PC-3 (cell line): ENCODE measurements at regions not wholly inside any gene's neighbourhood (a gene's known extent, or its start where the extent isn't known, plus 50 kb on each side); places are given as distances from the start of the nearest gene placed in this dataset.
A peak's percentile ranks its signal among the peaks of the same experiment; 100 is the strongest.
"Not testable (repeated sequence)": the region's sequence is repeated elsewhere in the genome, so short reads cannot be mapped to it uniquely, and the experiment has no call there.

Experiments
- ATAC-seq: fragments of 200-7000 bp; cut with Tn5 transposase; 2 replicates; pipeline ENCODE4 v1.9.1; 2020; ENCODE audit warnings: mild to moderate bottlenecking, moderate library complexity
- BruUV-seq: library from RNA; stranded (reverse); fragments of 400-500 nt; replicated peaks from 2 replicates; lab custom pipeline; 2021; lab: Mats Ljungman, UMichigan
- CTCF ChIA-PET: fragments of 300-600 bp; sonication (Branson Sonifier 250); formaldehyde crosslinking; loops from one replicate; lab custom pipeline; 2022; ENCODE audit warnings: antibody characterized with exemption; lab: Charles Lee
- POLR2A ChIA-PET: fragments of 300-600 bp; sonication (Branson Sonifier 250); formaldehyde crosslinking; loops from one replicate; lab custom pipeline; 2022; ENCODE audit warnings: antibody characterized with exemption; ENCODE audit not compliant: unreplicated experiment; lab: Charles Lee
- DNase-seq: peaks from one replicate; pipeline ENCODE4 v3.0.0-alpha.2; 2015
- H2AFZ ChIP-seq: fragments of 300-600 bp; sonication (generic); 2 replicates; pipeline ENCODE4 v1.6.0; 2016; ENCODE audit warnings: antibody characterized with exemption, low read length
- H3F3A ChIP-seq: fragments of 300-600 bp; sonication (generic); one replicate; pipeline ENCODE4 v1.6.0; 2017; ENCODE audit warnings: antibody characterized with exemption, low read length, control low read depth, mild to moderate bottlenecking; ENCODE audit not compliant: unreplicated experiment
- H3K27ac ChIP-seq: fragments of 300-600 bp; sonication (generic); 2 replicates; pipeline ENCODE4 v1.5.1; 2016; ENCODE audit warnings: mild to moderate bottlenecking, low read length
- H3K27me3 ChIP-seq: fragments of 300-600 bp; sonication (generic); 2 replicates; pipeline ENCODE4 v1.6.1; 2016; ENCODE audit warnings: low read length, mixed read lengths
- H3K36me3 ChIP-seq: fragments of 300-600 bp; sonication (generic); 2 replicates; pipeline ENCODE4 v1.6.1; 2016; ENCODE audit warnings: low read depth, mixed run types, low read length, mixed read lengths
- H3K4me1 ChIP-seq: fragments of 300-600 bp; sonication (generic); 2 replicates; pipeline ENCODE4 v1.5.1; 2016; ENCODE audit warnings: low read length; ENCODE audit not compliant: insufficient read depth
- H3K4me2 ChIP-seq: fragments of 300-600 bp; sonication (generic); 2 replicates; pipeline ENCODE4 v1.6.0; 2016; ENCODE audit warnings: low read length
- H3K4me3 ChIP-seq: fragments of 300-600 bp; sonication (generic); 2 replicates; pipeline ENCODE4 v1.5.1; 2016; ENCODE audit warnings: mild to moderate bottlenecking, low read length, mixed read lengths
- H3K79me2 ChIP-seq: fragments of 300-600 bp; sonication (generic); 2 replicates; pipeline ENCODE4 v1.6.1; 2017; ENCODE audit warnings: low read length, mixed read lengths
- H3K9ac ChIP-seq: fragments of 300-600 bp; sonication (generic); 2 replicates; pipeline ENCODE4 v1.6.0; 2016; ENCODE audit warnings: mild to moderate bottlenecking, low read length
- H3K9me2 ChIP-seq: fragments of 300-600 bp; sonication (generic); replicated peaks from 2 replicates; pipeline ENCODE4 v1.6.1; 2016; ENCODE audit warnings: mixed run types, low read length, mixed read lengths
- H3K9me3 ChIP-seq: fragments of 300-600 bp; sonication (generic); 2 replicates; pipeline ENCODE4 v1.6.1; 2016; ENCODE audit warnings: low read length, mixed read lengths
- H4K20me1 ChIP-seq: fragments of 300-600 bp; sonication (generic); 2 replicates; pipeline ENCODE4 v1.6.1; 2016; ENCODE audit warnings: low read length, mixed read lengths
- CTCF ChIP-seq: fragments of 300-600 bp; sonication (generic); conservative IDR thresholded peaks from 2 replicates; pipeline ENCODE4 v1.5.1; 2017; ENCODE audit warnings: antibody characterized with exemption, low read depth, mild to moderate bottlenecking, low read length
- EZH2 ChIP-seq: fragments of 300-600 bp; sonication (generic); IDR thresholded peaks from one replicate; pipeline ENCODE4 v1.6.1; 2017; ENCODE audit warnings: antibody characterized with exemption, mild to moderate bottlenecking, low read length; ENCODE audit not compliant: unreplicated experiment
- EZH2phosphoT487 ChIP-seq: fragments of 300-600 bp; sonication (generic); IDR thresholded peaks from 2 replicates; pipeline ENCODE4 v1.6.1; 2018; ENCODE audit warnings: mild to moderate bottlenecking, antibody characterized with exemption, low read length, borderline replicate concordance
- intact Hi-C: fragments of 100-400 bp; cut with micrococcal nuclease; formaldehyde crosslinking; loops from 2 replicates; pipeline ENCODE4 v1.9.0; 2023

DNA sequence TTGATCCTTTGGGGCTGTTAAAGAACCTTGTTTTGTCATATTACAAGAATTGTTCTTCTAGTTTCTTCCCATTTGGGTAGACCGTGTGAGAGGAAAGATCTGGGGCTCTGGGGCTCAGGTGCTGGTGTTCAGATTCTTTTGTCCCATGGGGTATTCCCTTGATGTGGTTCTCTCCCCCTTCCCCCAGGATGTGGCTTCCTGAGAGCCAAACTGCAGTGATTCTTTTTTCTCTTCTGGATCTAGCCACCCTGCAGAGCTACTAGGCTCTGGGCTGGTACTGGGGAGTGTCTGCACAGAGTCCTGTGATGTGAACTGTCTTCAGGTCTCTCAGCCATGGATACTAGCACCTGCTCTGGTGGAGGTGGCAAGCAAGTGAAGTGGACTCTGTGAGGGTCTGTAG lies 480.5 kb upstream of the MAN1A1 start:
- peak overlapping the region; percentile 71 for H3K4me2 ChIP-seq
- H3F3A ChIP-seq: no peaks in the 10 kb centered on the region
- H3K36me3 ChIP-seq: no peaks in the 10 kb centered on the region
- 0 out of 2 replicates have a peak overlapping the region, but pooled peaks have one; percentile 50 for H2AFZ ChIP-seq
- H3K4me3 ChIP-seq: no peak overlapping the region
- ATAC-seq: no peak; the same call in 1 of the 2 replicates
- no peaks in the 10 kb centered on the region for H3K27me3 ChIP-seq
- no peaks in the 10 kb centered on the region for H3K9me2 ChIP-seq
- TF ChIP-seq CTCF (no peak), EZH2 (no peak), EZH2phosphoT487 (no peak)
- DNase-seq: no peak
- no peaks in the 10 kb centered on the region for H4K20me1 ChIP-seq
- BruUV-seq: no TSS peak
- peak overlapping the region; percentile 60 for H3K9ac ChIP-seq
- CTCF ChIA-PET: no interaction called here
- H3K27ac ChIP-seq: peak overlapping the region; percentile 95
- intact Hi-C loops: loop anchor here (10.0 kb wide), 1 partner anchor 685 kb away; no protein-coding TSS in a partner anchor
- peaks cover 44% of the 10 kb centered on the region for H3K4me1 ChIP-seq
- no peaks in the 10 kb centered on the region for H3K9me3 ChIP-seq
- POLR2A ChIA-PET: no interaction called here
- H3K79me2 ChIP-seq: no peaks in the 10 kb centered on the region

DNA sequence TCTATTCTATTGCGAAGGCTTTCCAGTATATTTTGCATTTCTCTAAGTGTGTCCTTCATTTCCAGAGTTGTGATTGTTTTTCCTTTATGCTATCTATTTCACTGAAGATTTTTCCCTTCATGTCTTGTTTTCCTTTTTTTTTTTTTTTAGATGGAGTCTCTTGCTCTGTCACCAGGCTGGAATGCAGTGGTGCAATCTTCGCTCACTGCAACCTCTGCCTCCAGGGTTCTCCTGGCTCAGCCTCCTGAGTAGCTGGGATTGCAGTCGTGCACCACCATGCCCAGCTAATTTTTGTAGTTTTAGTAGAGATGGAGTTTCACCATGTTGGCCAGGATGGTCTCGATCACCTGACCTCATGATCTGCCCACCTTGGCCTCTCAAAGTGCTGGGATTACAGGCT lies 479.9 kb upstream of the MAN1A1 start:
- H3K27me3 ChIP-seq, H3K36me3 ChIP-seq, H3K9ac ChIP-seq, H3F3A ChIP-seq, ATAC-seq, H3K9me3 ChIP-seq, CTCF ChIA-PET, POLR2A ChIA-PET, BruUV-seq, intact Hi-C loops, H2AFZ ChIP-seq, H3K79me2 ChIP-seq, H3K9me2 ChIP-seq, H4K20me1 ChIP-seq, H3K4me3 ChIP-seq, H3K4me2 ChIP-seq: not testable (repeated sequence)
- Histone ChIP-seq H3K27ac (0 out of 2 replicates have a peak overlapping the region, but pooled peaks have one; percentile 95), H3K4me1 (peaks cover 40% of the 10 kb centered on the region)
- peak; percentile 40 for DNase-seq

GRCh38 chr6:119829006-119829405 lies 479.4 kb upstream of the MAN1A1 start:
- H3F3A ChIP-seq: no peaks in the 10 kb centered on the region
- H2AFZ ChIP-seq: no peak overlapping the region
- CTCF ChIA-PET: no interaction called here
- peaks cover 35% of the 10 kb centered on the region for H3K4me1 ChIP-seq
- H3K79me2 ChIP-seq: no peaks in the 10 kb centered on the region
- H3K4me3 ChIP-seq: no peak overlapping the region
- no peaks in the 10 kb centered on the region for H3K9me3 ChIP-seq
- no peak overlapping the region for H3K9ac ChIP-seq
- no peak overlapping the region for H3K4me2 ChIP-seq
- no peaks in the 10 kb centered on the region for H3K36me3 ChIP-seq
- no peak for DNase-seq
- H3K9me2 ChIP-seq: no peaks in the 10 kb centered on the region
- H3K27me3 ChIP-seq: no peaks in the 10 kb centered on the region
- intact Hi-C loops: no loop called here
- no peaks in the 10 kb centered on the region for H4K20me1 ChIP-seq
- H3K27ac ChIP-seq: no peak overlapping the region
- no TSS peak for BruUV-seq
- POLR2A ChIA-PET: no interaction called here
- TF ChIP-seq EZH2phosphoT487: no peak
- no peak for TF ChIP-seq EZH2
- no peak for ATAC-seq

- DNase-seq (peak; percentile 3), ATAC-seq (no peak)
- Histone ChIP-seq H3K9me3 (no peaks in the 10 kb centered on the region), H3K27ac (no peak overlapping the region), H3K36me3 (no peaks in the 10 kb centered on the region), H3K4me3 (no peak overlapping the region), H3K27me3 (no peaks in the 10 kb centered on the region), H3K79me2 (no peaks in the 10 kb centered on the region), H3K9ac (no peak overlapping the region), H3F3A (no peaks in the 10 kb centered on the region), H4K20me1 (no peaks in the 10 kb centered on the region), H3K9me2 (no peaks in the 10 kb centered on the region), H3K4me1 (peaks cover 12% of the 10 kb centered on the region), H3K4me2 (no peak overlapping the region), H2AFZ (no peak overlapping the region)
- TF ChIP-seq CTCF: no peak
- TF ChIP-seq EZH2: no peak
- no peak for TF ChIP-seq EZH2phosphoT487
- no TSS peak for BruUV-seq
- ChIA-PET POLR2A (no interaction called here), CTCF (no interaction called here)
- intact Hi-C loops: no loop called here
Observed at GRCh38 chr6:119821380-119821779, 471.8 kb upstream of the MAN1A1 start.
